ENCODE measurements at regions not wholly inside any gene's neighbourhood (a gene's known extent, or its start where the extent isn't known, plus 50 kb on each side); places are given as distances from the start of the nearest gene placed in this dataset.
A peak's percentile ranks its signal among the peaks of the same experiment; 100 is the strongest.

GRCh38 chr5:77842243-77842642 lies 66.1 kb upstream of the TBCA start:
- 88% methylated on average over 1 of the region's 2 CpGs for WGBS (ENCODE audit: insufficient coverage)
- peaks cover 4 to 60% (median 17%) of the 10 kb centered on the region in 5 experiments for H3K27me3 ChIP-seq (replicated peaks in 2 of 5; ENCODE audit: control insufficient read depth in 4 of 5, insufficient read depth in 5 of 5, low read length in 4 of 5)
- CTCF ChIA-PET: no interaction called here

GRCh38 chr5:77841616-77842015 lies 65.5 kb upstream of the TBCA start:
- ChIA-PET CTCF (no interaction called here), POLR2A (no interaction called here)
- Histone ChIP-seq H3K27ac (ENCODE audit: insufficient read depth in 1 of 2, low read depth in 1 of 2, low read length in 2 of 2, poor library complexity in 1 of 2, severe bottlenecking in 2 of 2) (no peak overlapping the region), H3K4me1 (ENCODE audit: control extremely low read depth in 1 of 4, control insufficient read depth in 4 of 4, insufficient read depth in 4 of 4, low read length in 3 of 4) (peaks cover 0 to 13% (median 12%) of the 10 kb centered on the region in 4 experiments), H3K27me3 (replicated peaks in 2 of 5; ENCODE audit: control insufficient read depth in 4 of 5, insufficient read depth in 5 of 5, low read length in 4 of 5) (peaks cover 4 to 56% (median 11%) of the 10 kb centered on the region in 5 experiments), H3K9me3 (ENCODE audit: control extremely low read depth in 1 of 5, control insufficient read depth in 4 of 5, insufficient read depth in 2 of 5, low read depth in 1 of 5, low read length in 4 of 5) (no peaks in the 10 kb centered on the region), H3K4me3 (ENCODE audit: control insufficient read depth in 1 of 7, extremely low read depth in 1 of 7, insufficient read depth in 4 of 7, low read depth in 2 of 7, low read length in 6 of 7) (no peak overlapping the region), H3K36me3 (ENCODE audit: control insufficient read depth in 4 of 4, insufficient read depth in 4 of 4, low read length in 3 of 4) (no peaks in the 10 kb centered on the region)
- 83% methylated on average over 1 of the region's 2 CpGs for WGBS (ENCODE audit: insufficient coverage)
- no peak for DNase-seq

More at GRCh38 chr5:77842243-77842642, 66.1 kb upstream of the TBCA start:
- Histone ChIP-seq H3K27ac (ENCODE audit: insufficient read depth in 1 of 2, low read depth in 1 of 2, low read length in 2 of 2, poor library complexity in 1 of 2, severe bottlenecking in 2 of 2) (no peak overlapping the region), H3K4me3 (ENCODE audit: control insufficient read depth in 1 of 7, extremely low read depth in 1 of 7, insufficient read depth in 4 of 7, low read depth in 2 of 7, low read length in 6 of 7) (no peak overlapping the region), H3K9me3 (ENCODE audit: control extremely low read depth in 1 of 5, control insufficient read depth in 4 of 5, insufficient read depth in 2 of 5, low read depth in 1 of 5, low read length in 4 of 5) (no peaks in the 10 kb centered on the region), H3K36me3 (ENCODE audit: control insufficient read depth in 4 of 4, insufficient read depth in 4 of 4, low read length in 3 of 4) (no peaks in the 10 kb centered on the region), H3K4me1 (ENCODE audit: control extremely low read depth in 1 of 4, control insufficient read depth in 4 of 4, insufficient read depth in 4 of 4, low read length in 3 of 4) (peaks cover 0 to 13% (median 12%) of the 10 kb centered on the region in 4 experiments)
- POLR2A ChIA-PET: no interaction called here
- DNase-seq: no peak

- POLR2A ChIA-PET: no interaction called here
- Histone ChIP-seq H3K36me3 (ENCODE audit: control insufficient read depth in 4 of 4, insufficient read depth in 4 of 4, low read length in 3 of 4) (no peaks in the 10 kb centered on the region), H3K4me3 (ENCODE audit: control insufficient read depth in 1 of 7, extremely low read depth in 1 of 7, insufficient read depth in 4 of 7, low read depth in 2 of 7, low read length in 6 of 7) (no peak overlapping the region), H3K9me3 (ENCODE audit: control extremely low read depth in 1 of 5, control insufficient read depth in 4 of 5, insufficient read depth in 2 of 5, low read depth in 1 of 5, low read length in 4 of 5) (no peaks in the 10 kb centered on the region), H3K27me3 (replicated peaks in 2 of 5; ENCODE audit: control insufficient read depth in 4 of 5, insufficient read depth in 5 of 5, low read length in 4 of 5) (peaks cover 4 to 49% (median 11%) of the 10 kb centered on the region in 5 experiments), H3K27ac (ENCODE audit: insufficient read depth in 1 of 2, low read depth in 1 of 2, low read length in 2 of 2, poor library complexity in 1 of 2, severe bottlenecking in 2 of 2) (no peak overlapping the region), H3K4me1 (ENCODE audit: control extremely low read depth in 1 of 4, control insufficient read depth in 4 of 4, insufficient read depth in 4 of 4, low read length in 3 of 4) (peaks cover 0 to 13% (median 12%) of the 10 kb centered on the region in 4 experiments)
- WGBS (ENCODE audit: insufficient coverage): 94% methylated on average over 4 of the region's 6 CpGs
- CTCF ChIA-PET: no interaction called here
- DNase-seq: no peak
These were observed 64.8 kb upstream of the TBCA start for GRCh38 chr5:77840930-77841329.

- Histone ChIP-seq H3K4me1 (ENCODE audit: control extremely low read depth in 1 of 4, control insufficient read depth in 4 of 4, insufficient read depth in 4 of 4, low read length in 3 of 4) (peaks cover 0 to 8% (median 7%) of the 10 kb centered on the region in 4 experiments), H3K9me3 (ENCODE audit: control extremely low read depth in 1 of 5, control insufficient read depth in 4 of 5, insufficient read depth in 2 of 5, low read depth in 1 of 5, low read length in 4 of 5) (no peaks in the 10 kb centered on the region), H3K27me3 (replicated peaks in 2 of 5; ENCODE audit: control insufficient read depth in 4 of 5, insufficient read depth in 5 of 5, low read length in 4 of 5) (peaks cover 2 to 37% (median 11%) of the 10 kb centered on the region in 5 experiments), H3K36me3 (ENCODE audit: control insufficient read depth in 4 of 4, insufficient read depth in 4 of 4, low read length in 3 of 4) (no peaks in the 10 kb centered on the region), H3K27ac (ENCODE audit: insufficient read depth in 1 of 2, low read depth in 1 of 2, low read length in 2 of 2, poor library complexity in 1 of 2, severe bottlenecking in 2 of 2) (no peak overlapping the region), H3K4me3 (ENCODE audit: control insufficient read depth in 1 of 7, extremely low read depth in 1 of 7, insufficient read depth in 4 of 7, low read depth in 2 of 7, low read length in 6 of 7) (no peak overlapping the region)
- DNase-seq: no peak
- ChIA-PET CTCF (no interaction called here), POLR2A (no interaction called here)
- 100% methylated on average over 2 of the region's 3 CpGs for WGBS (ENCODE audit: insufficient coverage)
These were observed 63.6 kb upstream of the TBCA start for GRCh38 chr5:77839691-77840090.

- DNase-seq: no peak
- POLR2A ChIA-PET: no interaction called here
- Histone ChIP-seq H3K9me3 (ENCODE audit: control extremely low read depth in 1 of 5, control insufficient read depth in 4 of 5, insufficient read depth in 2 of 5, low read depth in 1 of 5, low read length in 4 of 5) (no peaks in the 10 kb centered on the region), H3K36me3 (ENCODE audit: control insufficient read depth in 4 of 4, insufficient read depth in 4 of 4, low read length in 3 of 4) (no peaks in the 10 kb centered on the region), H3K27ac (ENCODE audit: insufficient read depth in 1 of 2, low read depth in 1 of 2, low read length in 2 of 2, poor library complexity in 1 of 2, severe bottlenecking in 2 of 2) (no peak overlapping the region), H3K4me1 (ENCODE audit: control extremely low read depth in 1 of 4, control insufficient read depth in 4 of 4, insufficient read depth in 4 of 4, low read length in 3 of 4) (no peaks in the 10 kb centered on the region), H3K27me3 (replicated peaks in 2 of 5; ENCODE audit: control insufficient read depth in 4 of 5, insufficient read depth in 5 of 5, low read length in 4 of 5) (peaks cover 0 to 9% (median 3%) of the 10 kb centered on the region in 5 experiments), H3K4me3 (ENCODE audit: control insufficient read depth in 1 of 7, extremely low read depth in 1 of 7, insufficient read depth in 4 of 7, low read depth in 2 of 7, low read length in 6 of 7) (no peak overlapping the region)
- no CpG with 5 or more reads among the region's 3 CpGs for WGBS (ENCODE audit: insufficient coverage)
- CTCF ChIA-PET: interaction anchor here (1.7 kb wide), 1 partner anchor 34 kb away, joined by 3 read pairs; no protein-coding TSS in a partner anchor
These were observed 56.8 kb upstream of the TBCA start for GRCh38 chr5:77832938-77833337.

- peaks cover 0 to 9% (median 3%) of the 10 kb centered on the region in 5 experiments for H3K27me3 ChIP-seq (replicated peaks in 2 of 5; ENCODE audit: control insufficient read depth in 4 of 5, insufficient read depth in 5 of 5, low read length in 4 of 5)
- H3K27ac ChIP-seq (ENCODE audit: insufficient read depth in 1 of 2, low read depth in 1 of 2, low read length in 2 of 2, poor library complexity in 1 of 2, severe bottlenecking in 2 of 2): no peak overlapping the region
- no peaks in the 10 kb centered on the region for H3K36me3 ChIP-seq (ENCODE audit: control insufficient read depth in 4 of 4, insufficient read depth in 4 of 4, low read length in 3 of 4)
- no peak for DNase-seq
- CTCF ChIA-PET: no interaction called here
- WGBS (ENCODE audit: insufficient coverage): 100% methylated on average over 2 of the region's 5 CpGs
- no peaks in the 10 kb centered on the region for H3K9me3 ChIP-seq (ENCODE audit: control extremely low read depth in 1 of 5, control insufficient read depth in 4 of 5, insufficient read depth in 2 of 5, low read depth in 1 of 5, low read length in 4 of 5)
- no peaks in the 10 kb centered on the region for H3K4me1 ChIP-seq (ENCODE audit: control extremely low read depth in 1 of 4, control insufficient read depth in 4 of 4, insufficient read depth in 4 of 4, low read length in 3 of 4)
- no peak overlapping the region for H3K4me3 ChIP-seq (ENCODE audit: control insufficient read depth in 1 of 7, extremely low read depth in 1 of 7, insufficient read depth in 4 of 7, low read depth in 2 of 7, low read length in 6 of 7)
- POLR2A ChIA-PET: no interaction called here
These were observed 56.1 kb upstream of the TBCA start for GRCh38 chr5:77832166-77832770.

GRCh38 chr5:77828445-77828844 lies 52.3 kb upstream of the TBCA start:
- peak in 1 of 3 donors; percentile 21 for DNase-seq
- WGBS (ENCODE audit: insufficient coverage): no CpG with 5 or more reads among the region's 3 CpGs
- no peak overlapping the region for H3K27ac ChIP-seq (ENCODE audit: insufficient read depth in 1 of 2, low read depth in 1 of 2, low read length in 2 of 2, poor library complexity in 1 of 2, severe bottlenecking in 2 of 2)
- H3K4me3 ChIP-seq (ENCODE audit: control insufficient read depth in 1 of 7, extremely low read depth in 1 of 7, insufficient read depth in 4 of 7, low read depth in 2 of 7, low read length in 6 of 7): no peak overlapping the region
- no peaks in the 10 kb centered on the region for H3K36me3 ChIP-seq (ENCODE audit: control insufficient read depth in 4 of 4, insufficient read depth in 4 of 4, low read length in 3 of 4)
- ChIA-PET POLR2A (no interaction called here), CTCF (no interaction called here)
- no peaks in the 10 kb centered on the region for H3K4me1 ChIP-seq (ENCODE audit: control extremely low read depth in 1 of 4, control insufficient read depth in 4 of 4, insufficient read depth in 4 of 4, low read length in 3 of 4)
- H3K27me3 ChIP-seq (replicated peaks in 2 of 5; ENCODE audit: control insufficient read depth in 4 of 5, insufficient read depth in 5 of 5, low read length in 4 of 5): peaks cover 0 to 10% (median 3%) of the 10 kb centered on the region in 5 experiments
- H3K9me3 ChIP-seq (ENCODE audit: control extremely low read depth in 1 of 5, control insufficient read depth in 4 of 5, insufficient read depth in 2 of 5, low read depth in 1 of 5, low read length in 4 of 5): no peaks in the 10 kb centered on the region

All from common myeloid progenitor, CD34-positive (primary cell).